VCaP (cell line): ENCODE measurements at regions not wholly inside any gene's neighbourhood (a gene's known extent, or its start where the extent isn't known, plus 50 kb on each side); places are given as distances from the start of the nearest gene placed in this dataset.

Experiments
- H3K27ac ChIP-seq: fragments of 450-650 bp; 2 replicates; pipeline ENCODE4 v1.5.1; 2017
- TF ChIP-seq, protein P1 (sequence below): fragments of 450-650 bp; conservative IDR thresholded peaks from 2 replicates; pipeline ENCODE4 v1.5.1; 2017; ENCODE audit warnings: mild to moderate bottlenecking, moderate library complexity

DNA sequence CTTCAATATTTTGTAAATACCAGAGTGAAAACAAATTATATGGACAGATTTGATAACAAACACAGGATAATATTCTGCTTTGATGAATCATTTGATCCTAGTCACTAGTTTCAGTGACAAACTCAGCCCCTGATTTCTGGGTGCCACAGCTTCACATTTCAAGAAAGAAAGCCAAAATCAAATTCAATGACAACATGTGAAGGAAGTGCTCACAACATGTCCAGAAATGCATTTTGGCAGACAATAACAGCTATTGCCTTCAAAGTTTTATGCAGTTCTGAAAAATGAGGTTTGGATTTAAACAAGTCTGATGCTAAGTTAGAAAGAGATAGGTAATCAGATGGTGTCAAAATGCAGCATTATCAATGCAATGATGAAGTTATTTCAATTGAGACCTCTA lies 106.9 kb upstream of the PIEZO2 start:
- TF ChIP-seq, protein P1, sequence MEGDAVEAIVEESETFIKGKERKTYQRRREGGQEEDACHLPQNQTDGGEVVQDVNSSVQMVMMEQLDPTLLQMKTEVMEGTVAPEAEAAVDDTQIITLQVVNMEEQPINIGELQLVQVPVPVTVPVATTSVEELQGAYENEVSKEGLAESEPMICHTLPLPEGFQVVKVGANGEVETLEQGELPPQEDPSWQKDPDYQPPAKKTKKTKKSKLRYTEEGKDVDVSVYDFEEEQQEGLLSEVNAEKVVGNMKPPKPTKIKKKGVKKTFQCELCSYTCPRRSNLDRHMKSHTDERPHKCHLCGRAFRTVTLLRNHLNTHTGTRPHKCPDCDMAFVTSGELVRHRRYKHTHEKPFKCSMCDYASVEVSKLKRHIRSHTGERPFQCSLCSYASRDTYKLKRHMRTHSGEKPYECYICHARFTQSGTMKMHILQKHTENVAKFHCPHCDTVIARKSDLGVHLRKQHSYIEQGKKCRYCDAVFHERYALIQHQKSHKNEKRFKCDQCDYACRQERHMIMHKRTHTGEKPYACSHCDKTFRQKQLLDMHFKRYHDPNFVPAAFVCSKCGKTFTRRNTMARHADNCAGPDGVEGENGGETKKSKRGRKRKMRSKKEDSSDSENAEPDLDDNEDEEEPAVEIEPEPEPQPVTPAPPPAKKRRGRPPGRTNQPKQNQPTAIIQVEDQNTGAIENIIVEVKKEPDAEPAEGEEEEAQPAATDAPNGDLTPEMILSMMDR, result no peak
- H3K27ac ChIP-seq, result no peak overlapping the region

GRCh38 chr18:11251891-11252270 lies 102.5 kb upstream of the PIEZO2 start:
- H3K27ac ChIP-seq, result no peak overlapping the region
- TF ChIP-seq, protein P1, result no peak

DNA sequence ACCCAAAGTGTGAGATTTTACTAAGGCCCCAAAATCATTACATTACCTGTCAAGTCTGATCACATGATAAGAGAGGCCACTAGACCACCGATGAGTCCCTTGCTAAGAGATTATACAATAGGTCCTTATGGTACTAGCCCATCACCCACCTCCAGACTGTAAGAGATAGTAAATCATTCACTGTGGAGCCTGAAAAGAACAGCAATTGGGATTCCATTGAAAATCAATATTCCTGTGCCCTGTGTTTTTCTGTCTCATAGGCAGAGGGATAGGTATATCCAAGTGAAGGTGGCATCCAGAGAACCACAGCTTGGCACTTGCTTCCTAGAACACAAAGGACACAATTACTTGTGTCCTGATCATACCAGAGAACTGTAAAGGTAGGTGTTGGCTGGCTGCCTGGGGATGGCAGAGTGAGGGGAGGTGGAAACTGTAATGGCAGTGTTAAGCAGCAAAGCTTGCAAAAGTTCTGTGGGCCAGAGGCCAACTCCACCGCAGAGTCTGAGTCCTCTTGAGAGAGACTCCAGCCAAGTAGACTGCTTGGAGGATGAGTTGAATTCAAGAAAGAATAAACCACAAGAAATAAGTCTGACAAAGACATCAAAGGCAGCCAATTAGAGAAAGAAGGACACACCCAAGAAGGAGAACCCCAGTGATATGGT lies 102.0 kb upstream of the PIEZO2 start:
- TF ChIP-seq, protein P1, result no peak
- no peak overlapping the region for H3K27ac ChIP-seq

DNA sequence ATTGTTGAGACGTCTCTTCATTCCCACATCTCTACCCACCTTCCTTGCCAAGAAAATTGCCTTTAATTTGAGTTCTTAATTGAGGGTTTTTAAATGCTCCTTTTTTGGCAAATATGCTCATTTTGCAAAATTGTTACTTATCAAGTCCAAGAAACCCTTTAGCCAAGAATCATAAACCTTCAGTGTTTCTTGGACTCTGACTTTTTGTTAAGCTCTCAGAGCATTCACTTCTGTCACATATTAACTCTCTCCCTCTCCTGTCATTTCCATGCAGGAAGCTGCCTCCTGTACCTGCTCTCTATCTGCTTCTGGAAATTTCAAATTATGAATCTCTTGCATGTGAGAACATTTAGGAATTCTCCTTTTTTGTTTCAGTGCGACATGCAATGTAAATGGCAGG lies 100.0 kb upstream of the PIEZO2 start:
- no peak overlapping the region for H3K27ac ChIP-seq
- TF ChIP-seq, protein P1, result no peak

GRCh38 chr18:11247381-11247970 lies 98.1 kb upstream of the PIEZO2 start:
- TF ChIP-seq, protein P1, result no peak

DNA sequence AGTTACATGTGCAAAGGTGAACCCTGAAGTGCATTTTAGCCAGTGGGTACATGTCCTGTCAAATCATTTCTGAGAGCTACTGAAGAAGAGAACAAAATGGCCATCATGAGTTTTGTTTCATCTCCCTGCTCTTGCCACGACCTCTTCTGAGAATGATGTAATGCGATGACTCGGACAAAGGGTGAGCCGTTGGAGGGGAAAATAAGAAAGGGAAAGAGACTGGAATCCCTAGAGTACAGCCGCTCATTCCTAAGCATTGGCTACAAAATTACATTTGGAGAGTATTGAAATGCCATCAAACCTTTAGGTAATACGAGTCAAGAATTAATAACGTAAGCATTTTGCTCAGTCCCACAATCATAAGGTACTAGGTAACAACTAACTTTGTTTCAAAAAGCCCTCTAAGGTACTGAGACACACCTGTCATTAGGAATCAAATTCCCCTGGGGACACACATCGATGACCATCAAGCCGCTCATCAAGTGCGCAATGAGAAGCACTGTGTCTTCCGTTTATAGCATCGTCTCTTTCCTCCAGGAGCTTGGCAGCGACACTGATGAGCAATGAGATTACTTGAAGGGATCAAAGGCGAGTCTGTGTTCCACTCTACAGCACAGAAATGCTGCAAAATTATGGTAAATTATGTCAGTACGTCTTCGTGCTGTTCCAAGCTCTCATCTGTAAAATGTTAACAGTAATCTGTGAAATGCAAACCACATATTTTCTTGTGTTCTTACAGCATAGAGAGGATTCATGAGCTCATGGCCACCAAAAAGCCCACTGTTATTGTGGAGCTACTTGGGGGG lies 97.3 kb upstream of the PIEZO2 start:
- no peak overlapping the region for H3K27ac ChIP-seq
- TF ChIP-seq, protein P1, result no peak

More at GRCh38 chr18:11247381-11247970, 98.1 kb upstream of the PIEZO2 start:
- H3K27ac ChIP-seq, result no peak overlapping the region

GRCh38 chr18:11245879-11246278 lies 96.5 kb upstream of the PIEZO2 start:
- TF ChIP-seq, protein P1, result no peak
- no peak overlapping the region for H3K27ac ChIP-seq
